SH-SY5Y (cell line): ENCODE measurements at regions not wholly inside any gene's neighbourhood (a gene's known extent, or its start where the extent isn't known, plus 50 kb on each side); places are given as distances from the start of the nearest gene placed in this dataset.

Source experiments
- GATA2 ChIP-seq: IDR thresholded peaks from 2 replicates; pipeline ENCODE4 v1.6.1; 2011; ENCODE audit warnings: mild to moderate bottlenecking, low read depth, low read length
- GATA3 ChIP-seq: IDR thresholded peaks from 2 replicates; pipeline ENCODE4 v1.6.1; 2011; ENCODE audit warnings: low read depth, mild to moderate bottlenecking, low read length, moderate library complexity

GRCh38 chr21:16838331-16838730, 674.5 kb upstream of the CXADR start:
- TF ChIP-seq GATA2 (no peak), GATA3 (no peak)
